CD4-positive, alpha-beta T cell (primary cell): ENCODE measurements at regions not wholly inside any gene's neighbourhood (a gene's known extent, or its start where the extent isn't known, plus 50 kb on each side); places are given as distances from the start of the nearest gene placed in this dataset.

ENCODE experiments used
- ATAC-seq: fragments of 200-7000 bp; cut with Tn5 transposase; one replicate; pipeline ENCODE4 v1.10.0; 2022; ENCODE audit warnings: mild to moderate bottlenecking; ENCODE audit not compliant: poor library complexity
- CTCF ChIA-PET: fragments of 350-600 bp; sonication (Branson Sonifier 250); formaldehyde crosslinking; loops from one replicate; lab custom pipeline; 2021; ENCODE audit warnings: antibody characterized with exemption, inconsistent platforms; lab: Charles Lee
- POLR2A ChIA-PET: fragments of 350-600 bp; sonication (Branson Sonifier 250); formaldehyde crosslinking; loops from one replicate; lab custom pipeline; 2021; ENCODE audit warnings: antibody characterized with exemption, inconsistent platforms; lab: Charles Lee
- DNase-seq, 14 experiments: peaks; one replicate each; pipeline ENCODE4 v3.0.0-alpha.2; 2013 to 2020; ENCODE audit warnings: mixed read lengths in 2 of 14
- H3K27ac ChIP-seq, 2 donors: one replicate each; pipeline versions ENCODE4 v1.5.1 to v1.7.0; 2013; ENCODE audit warnings: low read length in 2 of 2, low read depth in 1 of 2, mild to moderate bottlenecking in 1 of 2
- H3K27me3 ChIP-seq, 2 experiments: 1 replicate in 1 of 2; 2 replicates in 1 of 2; pipeline versions ENCODE4 v1.6.1 to v1.7.0; 2013; ENCODE audit warnings: low read length in 2 of 2, control low read depth in 1 of 2, mild to moderate bottlenecking in 1 of 2, moderate library complexity in 1 of 2; ENCODE audit not compliant: insufficient read depth in 2 of 2, control insufficient read depth in 1 of 2
- H3K36me3 ChIP-seq: one replicate; pipeline ENCODE4 v1.6.1; 2013; ENCODE audit warnings: low read length, control low read depth; ENCODE audit not compliant: insufficient read depth
- H3K4me1 ChIP-seq: one replicate; pipeline ENCODE4 v1.6.1; 2013; ENCODE audit warnings: low read length, control low read depth; ENCODE audit not compliant: insufficient read depth
- H3K4me3 ChIP-seq: one replicate; pipeline ENCODE4 v1.5.1; 2013; ENCODE audit warnings: mild to moderate bottlenecking, low read length, moderate library complexity
- H3K9me3 ChIP-seq, 2 experiments: 1 replicate in 1 of 2; 2 replicates in 1 of 2; pipeline versions ENCODE4 v1.6.1 to v1.7.0; 2013; ENCODE audit warnings: low read length in 2 of 2, mild to moderate bottlenecking in 2 of 2, control low read depth in 1 of 2, moderate library complexity in 1 of 2; ENCODE audit not compliant: control insufficient read depth in 1 of 2, insufficient read depth in 1 of 2
- H3K27ac Mint-ChIP-seq: one replicate; pipeline ENCODE4 v1.8.0; 2020; ENCODE audit warnings: mixed read lengths
- H3K27me3 Mint-ChIP-seq: one replicate; pipeline ENCODE4 v1.8.0; 2021; ENCODE audit warnings: mixed read lengths
- H3K36me3 Mint-ChIP-seq: one replicate; pipeline ENCODE4 v1.8.0; 2021; ENCODE audit warnings: low read depth, mixed read lengths
- H3K4me1 Mint-ChIP-seq: one replicate; pipeline ENCODE4 v1.8.0; 2021; ENCODE audit warnings: low read depth, mixed read lengths
- H3K4me3 Mint-ChIP-seq: one replicate; pipeline ENCODE4 v1.8.0; 2020; ENCODE audit warnings: mild to moderate bottlenecking, mixed read lengths
- H3K9me3 Mint-ChIP-seq: one replicate; pipeline ENCODE4 v1.8.0; 2020; ENCODE audit warnings: mixed read lengths
- intact Hi-C, 2 experiments: fragments of 100-400 bp; cut with DNase I in 1 of 2; cut with micrococcal nuclease in 1 of 2; formaldehyde crosslinking; loops; one replicate each; pipeline versions ENCODE4 v1.15.1 to v1.9.0; 2023 to 2025; cut with DNase I, micrococcal nuclease
- TF ChIP-seq, protein P1 (sequence below): fragments of 200-600 bp; IDR thresholded peaks from one replicate; pipeline ENCODE4 v1.8.0; 2022; ENCODE audit warnings: antibody characterized with exemption, mild to moderate bottlenecking

DNA sequence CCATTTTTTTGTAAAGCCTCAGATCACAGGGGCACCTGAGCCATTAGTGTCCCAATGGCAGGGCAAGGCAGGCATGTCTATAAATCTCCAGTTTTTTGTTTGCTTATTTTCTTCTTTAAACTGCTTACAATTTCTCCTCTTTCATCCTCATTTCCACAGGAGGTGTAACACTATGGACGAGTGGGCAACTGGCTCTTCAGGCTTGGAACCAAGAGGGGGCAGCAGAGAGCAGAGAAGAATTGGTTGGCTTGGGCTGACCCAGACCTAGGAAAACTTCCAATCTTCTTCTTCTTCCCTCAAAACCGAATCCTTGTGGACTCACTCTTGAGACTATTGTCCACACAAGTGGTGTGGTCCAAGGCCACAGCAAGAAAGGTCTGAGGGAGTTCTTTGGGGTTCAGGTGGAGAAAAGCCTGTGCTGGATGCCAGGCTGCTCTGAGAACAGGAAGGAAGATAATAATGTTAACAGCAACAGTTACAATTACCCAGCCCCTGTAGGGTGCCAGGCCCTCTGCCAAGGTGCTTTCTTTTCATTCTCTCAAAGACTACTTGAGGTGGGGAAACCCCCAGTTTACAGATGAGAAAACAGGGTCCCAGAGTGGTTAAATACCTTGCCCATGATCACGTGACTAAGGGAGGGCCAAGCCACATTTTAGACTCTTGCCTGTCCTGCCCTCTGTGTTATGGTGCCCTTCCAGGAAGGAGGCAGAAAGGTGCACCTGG lies 70.7 kb upstream of the E2F8 start:
- H3K9me3 Mint-ChIP-seq: no peaks in the 10 kb centered on the region
- H3K4me3 ChIP-seq: no peak overlapping the region
- no peak overlapping the region for H3K27ac Mint-ChIP-seq
- peaks cover 20% of the 10 kb centered on the region for H3K27me3 Mint-ChIP-seq
- no peaks in the 10 kb centered on the region for H3K9me3 ChIP-seq
- intact Hi-C loops: no loop called here
- no peaks in the 10 kb centered on the region for H3K36me3 ChIP-seq
- H3K4me1 Mint-ChIP-seq: no peaks in the 10 kb centered on the region
- peaks cover 0 to 6% of the 10 kb centered on the region in 2 experiments for H3K27me3 ChIP-seq
- H3K27ac ChIP-seq: no peak overlapping the region
- DNase-seq: peak in 6 of 14 experiments; percentile 6 to 30 (median 16)
- ChIA-PET POLR2A (no interaction called here), CTCF (no interaction called here)
- no peaks in the 10 kb centered on the region for H3K36me3 Mint-ChIP-seq
- no peak overlapping the region for H3K4me3 Mint-ChIP-seq
- no peak for ATAC-seq
- no peaks in the 10 kb centered on the region for H3K4me1 ChIP-seq
- TF ChIP-seq, protein P1, sequence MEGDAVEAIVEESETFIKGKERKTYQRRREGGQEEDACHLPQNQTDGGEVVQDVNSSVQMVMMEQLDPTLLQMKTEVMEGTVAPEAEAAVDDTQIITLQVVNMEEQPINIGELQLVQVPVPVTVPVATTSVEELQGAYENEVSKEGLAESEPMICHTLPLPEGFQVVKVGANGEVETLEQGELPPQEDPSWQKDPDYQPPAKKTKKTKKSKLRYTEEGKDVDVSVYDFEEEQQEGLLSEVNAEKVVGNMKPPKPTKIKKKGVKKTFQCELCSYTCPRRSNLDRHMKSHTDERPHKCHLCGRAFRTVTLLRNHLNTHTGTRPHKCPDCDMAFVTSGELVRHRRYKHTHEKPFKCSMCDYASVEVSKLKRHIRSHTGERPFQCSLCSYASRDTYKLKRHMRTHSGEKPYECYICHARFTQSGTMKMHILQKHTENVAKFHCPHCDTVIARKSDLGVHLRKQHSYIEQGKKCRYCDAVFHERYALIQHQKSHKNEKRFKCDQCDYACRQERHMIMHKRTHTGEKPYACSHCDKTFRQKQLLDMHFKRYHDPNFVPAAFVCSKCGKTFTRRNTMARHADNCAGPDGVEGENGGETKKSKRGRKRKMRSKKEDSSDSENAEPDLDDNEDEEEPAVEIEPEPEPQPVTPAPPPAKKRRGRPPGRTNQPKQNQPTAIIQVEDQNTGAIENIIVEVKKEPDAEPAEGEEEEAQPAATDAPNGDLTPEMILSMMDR: no peak

DNA sequence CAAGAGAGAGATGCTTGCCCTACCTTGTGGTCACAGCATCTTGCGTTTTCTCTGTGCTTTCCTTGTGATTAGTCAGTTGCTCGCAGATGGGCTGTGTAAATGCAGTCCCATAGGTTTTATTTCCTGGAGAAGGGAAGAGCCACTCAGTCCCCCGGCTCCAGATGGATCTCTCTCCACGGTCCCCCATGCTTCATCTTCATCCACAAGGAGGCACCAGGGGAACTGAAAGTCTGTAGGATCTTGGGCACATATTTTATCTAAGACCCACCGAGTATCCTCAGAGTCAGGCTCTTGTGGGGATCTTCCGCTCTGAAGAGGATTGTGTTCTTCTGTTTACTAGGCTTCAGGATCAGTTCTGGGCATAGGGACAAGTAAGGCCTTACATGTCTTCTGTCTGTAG lies 66.8 kb upstream of the E2F8 start:
- H3K9me3 ChIP-seq: no peaks in the 10 kb centered on the region
- intact Hi-C loops: no loop called here
- ATAC-seq: no peak
- TF ChIP-seq, protein P1: no peak
- H3K27ac ChIP-seq: no peak overlapping the region
- POLR2A ChIA-PET: no interaction called here
- no peaks in the 10 kb centered on the region for H3K36me3 ChIP-seq
- H3K27me3 ChIP-seq: peaks cover 0 to 4% of the 10 kb centered on the region in 2 experiments
- no peak overlapping the region for H3K4me3 Mint-ChIP-seq
- H3K4me1 ChIP-seq: no peaks in the 10 kb centered on the region
- no peaks in the 10 kb centered on the region for H3K36me3 Mint-ChIP-seq
- no peak overlapping the region for H3K4me3 ChIP-seq
- H3K27ac Mint-ChIP-seq: no peak overlapping the region
- no peaks in the 10 kb centered on the region for H3K4me1 Mint-ChIP-seq
- peaks cover 34% of the 10 kb centered on the region for H3K27me3 Mint-ChIP-seq
- CTCF ChIA-PET: interaction anchor here (0.5 kb wide), 1 partner anchor 13 kb away, joined by 3 read pairs; no protein-coding TSS in a partner anchor
- H3K9me3 Mint-ChIP-seq: no peaks in the 10 kb centered on the region
- no peak for DNase-seq

DNA sequence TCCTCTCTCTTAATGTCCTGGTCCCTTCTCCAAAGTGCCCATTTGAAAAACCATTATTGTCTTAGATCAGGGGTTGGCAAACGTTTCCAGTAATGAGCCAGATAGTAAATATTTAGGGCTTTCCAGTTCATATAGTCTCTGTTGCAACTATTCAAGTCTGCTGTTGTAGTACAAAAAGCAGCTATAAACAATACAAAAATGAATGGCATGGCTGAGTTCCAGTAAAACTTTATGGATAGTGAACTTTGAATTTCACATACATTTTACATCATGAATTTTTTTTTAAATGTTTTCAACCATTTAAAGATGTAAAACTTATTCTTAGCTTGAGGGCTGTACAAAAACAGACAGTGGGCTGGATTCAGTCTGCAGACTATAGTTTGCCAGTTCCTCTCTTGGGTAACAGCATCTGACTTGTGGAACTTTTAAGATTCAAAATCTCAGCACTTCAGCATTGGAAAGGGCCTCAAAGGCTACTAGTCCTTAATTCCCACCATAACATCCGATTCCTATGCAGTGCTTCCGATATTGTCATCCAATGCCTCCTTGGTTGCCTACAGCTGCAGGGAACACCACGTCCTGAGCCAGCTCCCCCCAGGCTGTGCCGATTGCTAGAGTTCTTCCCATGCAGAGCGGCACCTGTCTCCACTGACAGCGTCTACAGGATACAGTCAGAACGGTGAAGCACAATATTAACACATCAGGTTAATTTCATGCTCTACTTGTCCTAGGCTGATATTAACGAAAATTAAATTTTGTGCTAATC lies 65.6 kb upstream of the E2F8 start:
- Histone ChIP-seq H3K4me3 (no peak overlapping the region), H3K36me3 (no peaks in the 10 kb centered on the region), H3K9me3 (no peaks in the 10 kb centered on the region), H3K27ac (no peak overlapping the region), H3K4me1 (no peaks in the 10 kb centered on the region), H3K27me3 (peaks cover 0 to 4% of the 10 kb centered on the region in 2 experiments)
- Mint-ChIP-seq H3K27ac (no peak overlapping the region), H3K9me3 (no peaks in the 10 kb centered on the region), H3K27me3 (peaks cover 34% of the 10 kb centered on the region), H3K4me1 (no peaks in the 10 kb centered on the region), H3K4me3 (no peak overlapping the region), H3K36me3 (no peaks in the 10 kb centered on the region)
- TF ChIP-seq, protein P1: no peak
- CTCF ChIA-PET: no interaction called here
- DNase-seq (no peak), ATAC-seq (no peak)
- intact Hi-C loops: no loop called here
- POLR2A ChIA-PET: no interaction called here
